HuH-7.5 (cell line): ENCODE measurements at regions not wholly inside any gene's neighbourhood (a gene's known extent, or its start where the extent isn't known, plus 50 kb on each side); places are given as distances from the start of the nearest gene placed in this dataset.
"Not testable (repeated sequence)": the region's sequence is repeated elsewhere in the genome, so short reads cannot be mapped to it uniquely, and the experiment has no call there.

Experiments used
- DNase-seq: peaks from one replicate; pipeline ENCODE4 v3.0.0; 2011; ENCODE audit warnings: low spot score

- no peak for DNase-seq
Observed at GRCh38 chr9:36521148-36521547, 51.5 kb upstream of the MELK start.

- DNase-seq: no peak
Observed at GRCh38 chr9:36517131-36517530, 55.6 kb upstream of the MELK start.

GRCh38 chr9:36504156-36504555 is 68.5 kb upstream of the MELK start:
- no peak for DNase-seq

- DNase-seq: no peak
Observed at GRCh38 chr9:36503172-36504088, 69.3 kb upstream of the MELK start.

GRCh38 chr9:36501727-36502126 is 71.0 kb upstream of the MELK start:
- DNase-seq: no peak

GRCh38 chr9:36500931-36501330 is 71.8 kb upstream of the MELK start:
- not testable (repeated sequence) for DNase-seq

GRCh38 chr9:36499174-36499890 is 73.4 kb upstream of the MELK start:
- DNase-seq: no peak

GRCh38 chr9:36493564-36493963 is 79.1 kb upstream of the MELK start:
- not testable (repeated sequence) for DNase-seq

- DNase-seq: no peak
Observed at GRCh38 chr9:36492865-36493264, 79.8 kb upstream of the MELK start.

- no peak for DNase-seq
Observed at GRCh38 chr9:36489453-36489852, 83.2 kb upstream of the MELK start.

GRCh38 chr9:36488389-36488756 is 84.3 kb upstream of the MELK start:
- DNase-seq: no peak

GRCh38 chr9:36487482-36488388 is 85.0 kb upstream of the MELK start:
- peak; percentile 94 for DNase-seq

GRCh38 chr9:36486933-36487481 is 85.7 kb upstream of the MELK start:
- peak; percentile 44 for DNase-seq

- DNase-seq: no peak
Observed at GRCh38 chr9:36486329-36486932, 86.3 kb upstream of the MELK start.

- no peak for DNase-seq
Observed at GRCh38 chr9:36485647-36486328, 85.7 kb upstream of the RNF38 start.

- DNase-seq: no peak
Observed at GRCh38 chr9:36484124-36484523, 84.1 kb upstream of the RNF38 start.

GRCh38 chr9:36479101-36479500 is 79.0 kb upstream of the RNF38 start:
- no peak for DNase-seq

GRCh38 chr9:36471359-36471758 is 71.3 kb upstream of the RNF38 start:
- DNase-seq: no peak

- DNase-seq: no peak
Observed at GRCh38 chr9:36470643-36471290, 70.7 kb upstream of the RNF38 start.

GRCh38 chr9:36463467-36463866 is 63.4 kb upstream of the RNF38 start:
- no peak for DNase-seq
